WTC11 (cell line): ENCODE measurements at regions not wholly inside any gene's neighbourhood (a gene's known extent, or its start where the extent isn't known, plus 50 kb on each side); places are given as distances from the start of the nearest gene placed in this dataset.

Experiments used
- ATAC-seq: fragments of 200-7000 bp; cut with Tn5 transposase; 2 replicates; pipeline ENCODE4 v1.10.0; 2021; ENCODE audit warnings: mild to moderate bottlenecking, moderate library complexity
- CTCF ChIA-PET: fragments of 300-600 bp; sonication (Branson Sonifier 250); formaldehyde crosslinking; loops from one replicate; lab custom pipeline; 2021; ENCODE audit warnings: antibody characterized with exemption; lab: Charles Lee
- POLR2A ChIA-PET: fragments of 350-600 bp; sonication (Branson Sonifier 250); formaldehyde crosslinking; loops from one replicate; lab custom pipeline; 2021; ENCODE audit warnings: antibody characterized with exemption; lab: Charles Lee
- DNase-seq: peaks from one replicate; pipeline ENCODE4 v3.0.0; 2021; ENCODE audit warnings: low spot score
- H3K27ac Mint-ChIP-seq: 2 replicates; pipeline ENCODE4 v1.8.0; 2021; ENCODE audit warnings: mixed read lengths
- H3K27me3 Mint-ChIP-seq: 2 replicates; pipeline ENCODE4 v1.8.0; 2021; ENCODE audit warnings: low read depth, mild to moderate bottlenecking, moderate library complexity, mixed read lengths
- H3K36me3 Mint-ChIP-seq: 2 replicates; pipeline ENCODE4 v1.8.0; 2021; ENCODE audit warnings: mixed read lengths
- H3K4me1 Mint-ChIP-seq: 2 replicates; pipeline ENCODE4 v1.8.0; 2022; ENCODE audit warnings: mixed read lengths
- H3K4me3 Mint-ChIP-seq: 2 replicates; pipeline ENCODE4 v1.8.0; 2021; ENCODE audit warnings: mild to moderate bottlenecking, moderate library complexity, mixed read lengths
- H3K9me3 Mint-ChIP-seq: 2 replicates; pipeline ENCODE4 v1.8.0; 2021; ENCODE audit warnings: mixed read lengths
- AFF4 ChIP-seq: sonication (generic); formaldehyde crosslinking; IDR thresholded peaks from 2 replicates; pipeline ENCODE4 v1.8.1; 2023; ENCODE audit warnings: mild to moderate bottlenecking, missing genetic modification reagents, borderline replicate concordance
- AR ChIP-seq: fragments of 250-450 bp; sonication (Bioruptor Pico); IDR thresholded peaks from 2 replicates; pipeline ENCODE4 v1.9.0; 2021; ENCODE audit warnings: mild to moderate bottlenecking
- ATF3 ChIP-seq: sonication (generic); formaldehyde crosslinking; conservative IDR thresholded peaks from 2 replicates; pipeline ENCODE4 v1.8.1; 2022; ENCODE audit warnings: mild to moderate bottlenecking, missing genetic modification reagents
- CTCF ChIP-seq: fragments of 200-600 bp; IDR thresholded peaks from 2 replicates; pipeline ENCODE4 v1.8.0; 2022; ENCODE audit warnings: antibody characterized with exemption
- ERG ChIP-seq: fragments of 250-450 bp; sonication (Bioruptor Pico); IDR thresholded peaks from 2 replicates; pipeline ENCODE4 v1.8.0; 2021; ENCODE audit warnings: mild to moderate bottlenecking
- ESRRA ChIP-seq: sonication (generic); formaldehyde crosslinking; IDR thresholded peaks from 2 replicates; pipeline ENCODE4 v1.8.1; 2022; ENCODE audit warnings: mild to moderate bottlenecking, missing genetic modification reagents, borderline replicate concordance
- ETV6 ChIP-seq: sonication (generic); formaldehyde crosslinking; IDR thresholded peaks from 2 replicates; pipeline ENCODE4 v1.8.1; 2022; ENCODE audit warnings: mild to moderate bottlenecking, missing genetic modification reagents
- FOXJ3 ChIP-seq: sonication (generic); formaldehyde crosslinking; IDR thresholded peaks from 2 replicates; pipeline ENCODE4 v1.9.0; 2021; ENCODE audit warnings: missing genetic modification reagents, mild to moderate bottlenecking, borderline replicate concordance
- FOXK1 ChIP-seq: sonication (generic); formaldehyde crosslinking; IDR thresholded peaks from 2 replicates; pipeline ENCODE4 v1.8.0; 2022; ENCODE audit warnings: mild to moderate bottlenecking, moderate library complexity, missing genetic modification reagents
- FOXP1 ChIP-seq: sonication (generic); formaldehyde crosslinking; IDR thresholded peaks from 2 replicates; pipeline ENCODE4 v1.8.0; 2022; ENCODE audit warnings: missing genetic modification reagents, mild to moderate bottlenecking, moderate library complexity, borderline replicate concordance
- GRHL2 ChIP-seq: fragments of 250-450 bp; sonication (Bioruptor Pico); IDR thresholded peaks from 2 replicates; pipeline ENCODE4 v1.8.0; 2022; ENCODE audit warnings: mild to moderate bottlenecking, moderate library complexity; ENCODE audit not compliant: insufficient replicate concordance, severe bottlenecking
- IRF1 ChIP-seq: sonication (generic); formaldehyde crosslinking; IDR thresholded peaks from 2 replicates; pipeline ENCODE4 v1.8.0; 2023; ENCODE audit warnings: missing genetic modification reagents
- MAX ChIP-seq: sonication (generic); formaldehyde crosslinking; IDR thresholded peaks from 2 replicates; pipeline ENCODE4 v1.8.0; 2022; ENCODE audit warnings: mild to moderate bottlenecking, missing genetic modification reagents
- MLX ChIP-seq: sonication (generic); formaldehyde crosslinking; IDR thresholded peaks from 2 replicates; pipeline ENCODE4 v1.8.1; 2023; ENCODE audit warnings: mild to moderate bottlenecking, missing genetic modification reagents, moderate library complexity
- NFATC4 ChIP-seq: fragments of 250-450 bp; sonication (Bioruptor Pico); IDR thresholded peaks from 2 replicates; pipeline ENCODE4 v1.9.0; 2021; ENCODE audit warnings: mild to moderate bottlenecking
- NFE2L1 ChIP-seq: sonication (generic); formaldehyde crosslinking; IDR thresholded peaks from 2 replicates; pipeline ENCODE4 v1.8.1; 2023; ENCODE audit warnings: missing genetic modification reagents
- SMAD3 ChIP-seq: sonication (generic); formaldehyde crosslinking; IDR thresholded peaks from 2 replicates; pipeline ENCODE4 v1.8.0; 2022; ENCODE audit warnings: missing genetic modification reagents, mild to moderate bottlenecking, borderline replicate concordance
- TEAD1 ChIP-seq: sonication (generic); formaldehyde crosslinking; IDR thresholded peaks from 2 replicates; pipeline ENCODE4 v1.8.0; 2022; ENCODE audit warnings: mild to moderate bottlenecking, missing genetic modification reagents
- ZNF219 ChIP-seq: sonication (generic); formaldehyde crosslinking; IDR thresholded peaks from 2 replicates; pipeline ENCODE4 v1.8.0; 2023; ENCODE audit warnings: missing genetic modification reagents, mild to moderate bottlenecking, borderline replicate concordance
- ZNF232 ChIP-seq: sonication (generic); formaldehyde crosslinking; IDR thresholded peaks from 2 replicates; pipeline ENCODE4 v1.8.0; 2022; ENCODE audit warnings: mild to moderate bottlenecking, missing genetic modification reagents
- ZNF512 ChIP-seq: sonication (generic); formaldehyde crosslinking; IDR thresholded peaks from 2 replicates; pipeline ENCODE4 v1.8.1; 2022; ENCODE audit warnings: missing genetic modification reagents, borderline replicate concordance

GRCh38 chr16:5309946-5310611 is 212.5 kb upstream of the EEF2KMT start (continued):
- TF ChIP-seq FOXP1 (CRISPR knock-in tag), result no peak
- no peak for TF ChIP-seq AR
- no peak for TF ChIP-seq NFATC4 (CRISPR knock-in tag)

- CTCF ChIA-PET, result no interaction called here
- Mint-ChIP-seq H3K27ac (no peak overlapping the region), H3K4me1 (no peaks in the 10 kb centered on the region), H3K4me3 (no peak overlapping the region), H3K9me3 (peaks cover 30% of the 10 kb centered on the region), H3K36me3 (peaks cover 14% of the 10 kb centered on the region), H3K27me3 (no peaks in the 10 kb centered on the region; the same call in 1 of the 2 replicates)
- DNase-seq (no peak), ATAC-seq (no peak)
- POLR2A ChIA-PET, result no interaction called here
- TF ChIP-seq MLX (CRISPR knock-in tag), result no peak
- TF ChIP-seq AFF4, result no peak
- no peak for TF ChIP-seq CTCF
- no peak for TF ChIP-seq IRF1
- no peak for TF ChIP-seq FOXJ3 (CRISPR knock-in tag)
- TF ChIP-seq ZNF219, result no peak
- no peak for TF ChIP-seq ATF3 (CRISPR knock-in tag)
- no peak for TF ChIP-seq ZNF232 (CRISPR knock-in tag)
- TF ChIP-seq GRHL2 (CRISPR knock-in tag), result no peak
- no peak for TF ChIP-seq FOXK1 (CRISPR knock-in tag)
- no peak for TF ChIP-seq ERG
- no peak for TF ChIP-seq MAX (CRISPR knock-in tag)
- TF ChIP-seq ESRRA (CRISPR knock-in tag), result no peak
- TF ChIP-seq SMAD3 (CRISPR knock-in tag), result no peak
- TF ChIP-seq ZNF512 (CRISPR knock-in tag), result no peak
- TF ChIP-seq NFE2L1, result no peak
- no peak for TF ChIP-seq TEAD1 (CRISPR knock-in tag)
- no peak for TF ChIP-seq ETV6 (CRISPR knock-in tag)
Observed at GRCh38 chr16:5305023-5305422, 207.4 kb upstream of the EEF2KMT start.
